Right lobe of liver (tissue), 6 donors: ENCODE measurements at regions not wholly inside any gene's neighbourhood (a gene's known extent, or its start where the extent isn't known, plus 50 kb on each side); places are given as distances from the start of the nearest gene placed in this dataset.

Experiments used
- ATAC-seq, 4 donors: fragments of 200-7000 bp; cut with Tn5 transposase; one replicate each; pipeline ENCODE4 v1.9.1; 2020; ENCODE audit warnings: mild to moderate bottlenecking in 4 of 4, moderate library complexity in 4 of 4
- DNase-seq, 3 donors: peaks; one replicate each; pipeline ENCODE4 v3.0.0-alpha.2; 2020
- H3K27ac ChIP-seq, 3 donors: fragments of 200-600 bp; one replicate each; pipeline ENCODE4 v1.8.0; 2022
- H3K27me3 ChIP-seq, 2 donors: fragments of 200-600 bp; one replicate each; pipeline ENCODE4 v1.8.0; 2022
- H3K36me3 ChIP-seq, 4 donors: fragments of 200-600 bp; sonication (generic) in 1 of 4; one replicate each; pipeline versions ENCODE4 v1.5.1 to v1.8.0; 2017 to 2022; ENCODE audit warnings: control low read depth in 1 of 4
- H3K4me1 ChIP-seq, 4 donors: fragments of 200-600 bp; sonication (generic) in 1 of 4; one replicate each; pipeline versions ENCODE4 v1.5.1 to v1.8.0; 2017 to 2022; ENCODE audit warnings: control low read depth in 1 of 4
- H3K4me3 ChIP-seq, 3 donors: fragments of 200-600 bp; one replicate each; pipeline ENCODE4 v1.8.0; 2022
- H3K9me3 ChIP-seq, 4 donors: fragments of 200-600 bp; sonication (generic) in 1 of 4; one replicate each; pipeline versions ENCODE4 v1.5.1 to v1.8.0; 2017 to 2022; ENCODE audit warnings: control low read depth in 1 of 4
- POLR2A ChIP-seq: fragments of 450-650 bp; IDR thresholded peaks from one replicate; pipeline ENCODE4 v1.6.1; 2017; ENCODE audit warnings: antibody characterized with exemption, mild to moderate bottlenecking
- WGBS: methylation state at CpG from one replicate; pipeline ENCODE4 v1.1.6; 2018; ENCODE audit warnings: low coverage, low lambda C conversion rate; ENCODE audit not compliant: insufficient coverage; ENCODE audit errors: missing lambda C conversion rate; 5-methylcytosine and 5-hydroxymethylcytosine counted together
- intact Hi-C, 2 donors: fragments of 100-400 bp; cut with DNase I; formaldehyde crosslinking; loops; one replicate each; pipeline versions ENCODE4 v1.11.2 to v1.14.1; 2022
- TF ChIP-seq, protein P1 (sequence below), 4 donors: fragments of 200-600 bp in 3 of 4; fragments of 450-650 bp in 1 of 4; IDR thresholded peaks; one replicate each; pipeline versions ENCODE4 v1.5.1 to v1.8.0; 2016 to 2022; ENCODE audit warnings: antibody characterized with exemption in 4 of 4, mild to moderate bottlenecking in 2 of 4
- donor health status: DM: no; HTN: yes; CAD: no.
- donor health status: DM: no; HTN: no; CAD: no.
- donor health status: DM: no; HTN: no; CAD: no.
- donor health status: DM: no; HTN: yes; CAD: no.
- donor health status: DM: no; HTN: yes; CAD: no.

DNA sequence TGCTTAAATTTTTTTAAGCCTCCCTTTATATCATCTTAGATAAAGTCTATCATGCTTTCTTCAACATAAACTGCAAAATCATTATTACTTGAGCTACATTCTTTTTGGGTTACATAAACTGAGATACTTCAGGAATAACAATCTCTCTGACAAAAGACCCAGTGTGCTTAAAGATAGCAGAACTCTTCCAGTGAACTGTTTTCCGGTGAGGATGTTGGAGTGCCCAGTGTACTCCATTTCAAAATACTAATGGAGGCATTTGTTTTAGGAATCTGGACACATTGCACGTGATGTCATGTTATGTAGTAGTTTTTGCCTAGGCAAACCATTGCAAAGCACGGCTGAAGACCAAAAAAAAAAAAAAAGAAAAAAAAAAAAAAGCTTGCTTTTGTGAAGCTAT lies 388.2 kb upstream of the CELF2 start:
- Histone ChIP-seq H3K36me3 (no peaks in the 10 kb centered on the region), H3K27me3 (no peaks in the 10 kb centered on the region), H3K4me1 (no peaks in the 10 kb centered on the region), H3K4me3 (no peak overlapping the region), H3K27ac (no peak overlapping the region), H3K9me3 (no peaks in the 10 kb centered on the region)
- no peak for DNase-seq
- intact Hi-C loops: no loop called here
- TF ChIP-seq, protein P1, sequence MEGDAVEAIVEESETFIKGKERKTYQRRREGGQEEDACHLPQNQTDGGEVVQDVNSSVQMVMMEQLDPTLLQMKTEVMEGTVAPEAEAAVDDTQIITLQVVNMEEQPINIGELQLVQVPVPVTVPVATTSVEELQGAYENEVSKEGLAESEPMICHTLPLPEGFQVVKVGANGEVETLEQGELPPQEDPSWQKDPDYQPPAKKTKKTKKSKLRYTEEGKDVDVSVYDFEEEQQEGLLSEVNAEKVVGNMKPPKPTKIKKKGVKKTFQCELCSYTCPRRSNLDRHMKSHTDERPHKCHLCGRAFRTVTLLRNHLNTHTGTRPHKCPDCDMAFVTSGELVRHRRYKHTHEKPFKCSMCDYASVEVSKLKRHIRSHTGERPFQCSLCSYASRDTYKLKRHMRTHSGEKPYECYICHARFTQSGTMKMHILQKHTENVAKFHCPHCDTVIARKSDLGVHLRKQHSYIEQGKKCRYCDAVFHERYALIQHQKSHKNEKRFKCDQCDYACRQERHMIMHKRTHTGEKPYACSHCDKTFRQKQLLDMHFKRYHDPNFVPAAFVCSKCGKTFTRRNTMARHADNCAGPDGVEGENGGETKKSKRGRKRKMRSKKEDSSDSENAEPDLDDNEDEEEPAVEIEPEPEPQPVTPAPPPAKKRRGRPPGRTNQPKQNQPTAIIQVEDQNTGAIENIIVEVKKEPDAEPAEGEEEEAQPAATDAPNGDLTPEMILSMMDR (IDR thresholded peaks at IDR 0.05): no peak
- no peak for ATAC-seq
- 44% methylated on average over 3 of the region's 3 CpGs for WGBS

DNA sequence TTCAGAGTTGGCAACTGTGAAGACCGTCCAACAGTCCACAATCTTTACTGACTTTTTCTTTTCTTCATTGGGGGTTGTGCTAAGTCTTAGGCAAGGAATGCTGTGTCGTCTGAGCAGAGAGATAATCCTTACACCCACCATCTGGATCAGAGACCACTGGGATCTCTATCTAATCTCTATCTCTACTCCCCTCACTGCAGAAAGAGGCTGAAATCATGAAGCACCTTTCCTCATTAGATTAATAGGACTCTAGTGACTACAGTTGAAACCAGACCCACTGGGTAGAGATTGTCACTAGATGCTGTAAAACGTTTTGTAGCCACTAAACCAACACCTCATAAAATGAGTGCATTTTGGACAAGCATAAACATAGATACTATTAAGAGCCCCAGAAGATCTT lies 387.4 kb upstream of the CELF2 start:
- Histone ChIP-seq H3K36me3 (no peaks in the 10 kb centered on the region), H3K27me3 (no peaks in the 10 kb centered on the region), H3K27ac (no peak overlapping the region), H3K4me3 (no peak overlapping the region), H3K9me3 (no peaks in the 10 kb centered on the region), H3K4me1 (no peaks in the 10 kb centered on the region)
- intact Hi-C loops: no loop called here
- ATAC-seq: no peak
- TF ChIP-seq, protein P1 (IDR thresholded peaks at IDR 0.05): no peak
- TF ChIP-seq POLR2A: no peak
- DNase-seq: no peak
- WGBS: 17% methylated on average over 3 of the region's 3 CpGs

GRCh38 chr10:10630782-10631181 lies 386.9 kb upstream of the CELF2 start:
- Histone ChIP-seq H3K4me3 (no peak overlapping the region), H3K9me3 (no peaks in the 10 kb centered on the region), H3K4me1 (no peaks in the 10 kb centered on the region), H3K27me3 (no peaks in the 10 kb centered on the region), H3K27ac (no peak overlapping the region), H3K36me3 (no peaks in the 10 kb centered on the region)
- intact Hi-C loops: no loop called here
- DNase-seq (no peak), ATAC-seq (no peak)
- TF ChIP-seq POLR2A: no peak
- TF ChIP-seq, protein P1 (IDR thresholded peaks at IDR 0.05): no peak
- 74% methylated on average over 4 of the region's 4 CpGs for WGBS

DNA sequence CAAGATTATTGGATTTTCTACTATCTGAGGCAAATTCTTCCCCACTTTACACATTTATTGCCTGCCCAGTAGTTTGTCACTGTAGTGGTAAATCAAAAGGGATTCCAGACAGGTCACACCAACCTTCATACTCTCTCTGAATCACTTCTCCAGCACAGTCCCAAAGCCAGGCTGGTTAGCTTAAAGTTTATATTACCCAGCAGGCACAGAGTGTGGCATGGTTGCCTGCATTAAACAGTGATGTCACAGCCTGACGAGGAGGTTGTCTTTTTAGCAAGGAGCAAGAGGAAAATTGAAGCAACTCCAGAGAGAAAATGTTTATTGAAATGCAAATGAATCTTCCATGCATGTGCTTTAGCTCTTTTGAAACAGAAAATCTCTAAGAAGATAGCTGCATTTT lies 375.5 kb upstream of the CELF2 start:
- no peak overlapping the region for H3K27ac ChIP-seq
- ATAC-seq: no peak

More for the DNA sequence above, 375.5 kb upstream of the CELF2 start:
- no peak for DNase-seq
- Histone ChIP-seq H3K27me3 (no peaks in the 10 kb centered on the region), H3K9me3 (no peaks in the 10 kb centered on the region), H3K4me1 (no peaks in the 10 kb centered on the region), H3K4me3 (no peak overlapping the region), H3K36me3 (no peaks in the 10 kb centered on the region)
- intact Hi-C loops: no loop called here
- TF ChIP-seq POLR2A: no peak
- TF ChIP-seq, protein P1 (IDR thresholded peaks at IDR 0.05): no peak
- 13% methylated on average over 1 of the region's 1 CpG for WGBS
